Breast epithelium (tissue), 4 donors: ENCODE measurements at regions not wholly inside any gene's neighbourhood (a gene's known extent, or its start where the extent isn't known, plus 50 kb on each side); places are given as distances from the start of the nearest gene placed in this dataset.

Experiments
- DNase-seq, 2 donors: peaks; one replicate each; pipeline ENCODE4 v3.0.0-alpha.2; 2019; ENCODE audit warnings: low spot score in 2 of 2
- H3K27ac ChIP-seq, 2 donors: fragments of 200-600 bp; sonication (generic) in 1 of 2; one replicate each; pipeline ENCODE4 v1.5.1; 2016 to 2019; ENCODE audit warnings: mild to moderate bottlenecking in 1 of 2
- H3K27me3 ChIP-seq, 2 donors: fragments of 200-600 bp; sonication (generic) in 1 of 2; one replicate each; pipeline versions ENCODE4 v1.5.1 to v1.6.0; 2017 to 2019; ENCODE audit warnings: control low read depth in 1 of 2, mild to moderate bottlenecking in 1 of 2
- H3K36me3 ChIP-seq: fragments of 200-600 bp; one replicate; pipeline ENCODE4 v1.5.1; 2019
- H3K4me1 ChIP-seq, 2 donors: fragments of 200-600 bp; sonication (generic); one replicate each; pipeline ENCODE4 v1.5.1; 2016 to 2019; ENCODE audit warnings: control low read depth in 1 of 2
- H3K4me3 ChIP-seq, 3 donors: fragments of 200-600 bp; sonication (generic); 1 replicate in 2 of 3; 2 replicates in 1 of 3; pipeline ENCODE4 v1.5.1; 2016 to 2019; ENCODE audit warnings: mild to moderate bottlenecking in 3 of 3, moderate library complexity in 2 of 3
- H3K9me3 ChIP-seq, 2 donors: fragments of 200-600 bp; sonication (generic) in 1 of 2; one replicate each; pipeline ENCODE4 v1.5.1; 2016 to 2019; ENCODE audit warnings: control low read depth in 1 of 2
- POLR2A ChIP-seq: fragments of 450-650 bp; IDR thresholded peaks from one replicate; pipeline ENCODE4 v1.6.1; 2016; ENCODE audit warnings: antibody characterized with exemption, mild to moderate bottlenecking, moderate library complexity
- POLR2AphosphoS5 ChIP-seq, 3 donors: sonication (generic); formaldehyde crosslinking; IDR thresholded peaks; one replicate each; pipeline ENCODE4 v1.6.1; 2017; ENCODE audit warnings: antibody characterized with exemption in 3 of 3
- intact Hi-C: fragments of 100-400 bp; cut with DNase I; formaldehyde crosslinking; loops from one replicate; pipeline ENCODE4 v1.15.1; 2023; ENCODE audit warnings: low total_unique reads
- TF ChIP-seq, protein P1 (sequence below), 3 donors: fragments of 450-650 bp; IDR thresholded peaks; one replicate each; pipeline ENCODE4 v1.5.1; 2016 to 2017; ENCODE audit warnings: antibody characterized with exemption in 3 of 3, mild to moderate bottlenecking in 3 of 3, moderate library complexity in 3 of 3

DNA sequence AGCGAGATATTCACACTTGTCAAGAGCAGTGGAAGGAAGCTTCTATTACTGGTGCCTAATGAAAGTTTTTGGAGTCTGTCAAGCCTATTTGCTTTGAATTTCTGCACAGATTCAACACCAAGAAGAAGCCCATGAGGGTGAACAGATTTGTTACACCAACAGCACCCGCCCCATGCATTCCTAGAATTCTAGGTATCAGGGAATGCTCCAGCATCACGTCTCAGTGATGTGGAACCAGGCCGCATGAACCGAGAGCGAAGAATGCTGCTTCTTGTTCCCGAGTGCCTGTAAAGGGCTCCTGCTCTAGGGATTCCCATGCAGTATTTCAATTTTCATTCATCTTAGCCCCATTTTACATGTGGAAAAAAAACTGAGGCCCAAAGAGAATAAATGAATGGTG is 69.7 kb downstream of the KCNF1 start:
- TF ChIP-seq, protein P1, sequence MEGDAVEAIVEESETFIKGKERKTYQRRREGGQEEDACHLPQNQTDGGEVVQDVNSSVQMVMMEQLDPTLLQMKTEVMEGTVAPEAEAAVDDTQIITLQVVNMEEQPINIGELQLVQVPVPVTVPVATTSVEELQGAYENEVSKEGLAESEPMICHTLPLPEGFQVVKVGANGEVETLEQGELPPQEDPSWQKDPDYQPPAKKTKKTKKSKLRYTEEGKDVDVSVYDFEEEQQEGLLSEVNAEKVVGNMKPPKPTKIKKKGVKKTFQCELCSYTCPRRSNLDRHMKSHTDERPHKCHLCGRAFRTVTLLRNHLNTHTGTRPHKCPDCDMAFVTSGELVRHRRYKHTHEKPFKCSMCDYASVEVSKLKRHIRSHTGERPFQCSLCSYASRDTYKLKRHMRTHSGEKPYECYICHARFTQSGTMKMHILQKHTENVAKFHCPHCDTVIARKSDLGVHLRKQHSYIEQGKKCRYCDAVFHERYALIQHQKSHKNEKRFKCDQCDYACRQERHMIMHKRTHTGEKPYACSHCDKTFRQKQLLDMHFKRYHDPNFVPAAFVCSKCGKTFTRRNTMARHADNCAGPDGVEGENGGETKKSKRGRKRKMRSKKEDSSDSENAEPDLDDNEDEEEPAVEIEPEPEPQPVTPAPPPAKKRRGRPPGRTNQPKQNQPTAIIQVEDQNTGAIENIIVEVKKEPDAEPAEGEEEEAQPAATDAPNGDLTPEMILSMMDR (IDR thresholded peaks at IDR 0.05) = no peak
- TF ChIP-seq POLR2AphosphoS5 (IDR thresholded peaks at IDR 0.05) (no peak), POLR2A (no peak)
- intact Hi-C loops = no loop called here
- Histone ChIP-seq H3K4me1 (no peaks in the 10 kb centered on the region), H3K27me3 (no peaks in the 10 kb centered on the region), H3K9me3 (no peaks in the 10 kb centered on the region), H3K36me3 (no peaks in the 10 kb centered on the region), H3K4me3 (no peak overlapping the region), H3K27ac (no peak overlapping the region)
- DNase-seq = no peak

DNA sequence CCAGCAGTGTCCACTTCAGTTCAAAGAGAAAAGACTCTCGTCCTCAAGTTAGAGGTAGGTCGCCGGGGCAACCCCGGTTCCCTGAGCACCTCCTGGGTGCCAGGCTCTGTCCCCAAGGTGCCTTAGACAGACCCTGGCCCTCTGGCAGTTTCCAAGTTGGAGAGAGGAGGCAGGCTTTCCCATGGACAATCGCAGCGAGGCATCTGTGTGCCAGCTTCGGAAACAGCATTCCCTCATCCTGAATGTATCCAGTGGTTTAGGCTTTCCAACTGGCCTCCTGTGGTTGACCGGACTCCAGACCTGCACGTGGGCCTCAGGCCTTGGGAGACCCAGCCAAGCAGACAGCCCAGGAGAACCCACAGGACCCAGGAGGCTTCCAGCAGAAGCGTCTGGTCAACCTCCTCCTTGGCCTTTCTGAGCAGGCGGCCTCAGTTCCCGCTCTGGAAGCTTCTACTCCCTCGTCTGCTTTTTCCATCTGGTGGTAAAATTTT is 70.3 kb downstream of the KCNF1 start:
- Histone ChIP-seq H3K27ac (no peak overlapping the region), H3K4me1 (no peaks in the 10 kb centered on the region), H3K4me3 (no peak overlapping the region), H3K9me3 (no peaks in the 10 kb centered on the region), H3K36me3 (no peaks in the 10 kb centered on the region), H3K27me3 (no peaks in the 10 kb centered on the region)
- intact Hi-C loops = no loop called here
- DNase-seq = no peak
- TF ChIP-seq, protein P1 (IDR thresholded peaks at IDR 0.05) = no peak
- no peak for TF ChIP-seq POLR2AphosphoS5 (IDR thresholded peaks at IDR 0.05)
- TF ChIP-seq POLR2A = no peak

DNA sequence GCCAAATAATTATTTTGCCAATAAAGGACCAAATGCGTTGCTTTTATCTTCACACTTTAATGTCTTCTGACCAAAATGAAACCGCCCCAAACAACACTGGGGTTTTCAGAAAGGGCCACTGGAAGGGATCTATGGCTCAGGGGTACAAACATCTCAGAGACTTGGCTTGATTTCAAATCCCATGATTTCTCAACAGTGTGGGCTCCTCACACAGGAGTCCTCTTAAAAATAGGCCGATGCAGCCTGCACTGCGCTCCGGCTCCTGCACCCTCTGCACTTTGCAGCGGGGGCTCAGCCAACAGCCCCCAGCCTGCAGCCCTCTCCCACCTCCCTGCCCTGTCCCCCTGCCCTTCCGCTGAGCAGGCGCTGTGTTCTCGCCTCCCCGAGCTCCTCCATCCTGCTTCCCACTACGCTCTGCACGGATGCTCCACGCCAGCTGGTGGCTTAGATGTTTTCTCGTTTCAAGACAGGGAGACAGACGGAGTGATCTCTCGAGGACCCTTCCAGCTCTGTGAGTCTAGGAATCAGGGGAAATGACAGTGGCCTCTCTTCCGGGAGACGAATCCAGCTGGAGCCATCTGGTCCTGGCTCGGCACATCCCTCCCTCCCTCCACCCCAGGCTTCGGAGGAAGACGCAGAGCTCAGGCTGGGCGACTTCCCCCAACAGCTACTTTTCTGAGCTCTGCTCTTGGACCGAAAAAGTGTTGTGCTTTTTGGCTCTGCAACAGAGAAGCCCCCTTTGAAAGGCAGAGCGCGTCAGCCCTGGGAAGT is 71.4 kb downstream of the KCNF1 start:
- no peak for DNase-seq
- H3K9me3 ChIP-seq = no peaks in the 10 kb centered on the region
- TF ChIP-seq POLR2A (no peak), POLR2AphosphoS5 (IDR thresholded peaks at IDR 0.05) (no peak)
- no peak overlapping the region for H3K27ac ChIP-seq
- no peaks in the 10 kb centered on the region for H3K36me3 ChIP-seq
- H3K27me3 ChIP-seq = no peaks in the 10 kb centered on the region
- peak overlapping the region in 1 of 3 donors; percentile 2 for H3K4me3 ChIP-seq
- no peaks in the 10 kb centered on the region for H3K4me1 ChIP-seq
- intact Hi-C loops = loop anchor here (1.0 kb wide), 1 partner anchor 30 kb away; no protein-coding TSS in a partner anchor

DNA sequence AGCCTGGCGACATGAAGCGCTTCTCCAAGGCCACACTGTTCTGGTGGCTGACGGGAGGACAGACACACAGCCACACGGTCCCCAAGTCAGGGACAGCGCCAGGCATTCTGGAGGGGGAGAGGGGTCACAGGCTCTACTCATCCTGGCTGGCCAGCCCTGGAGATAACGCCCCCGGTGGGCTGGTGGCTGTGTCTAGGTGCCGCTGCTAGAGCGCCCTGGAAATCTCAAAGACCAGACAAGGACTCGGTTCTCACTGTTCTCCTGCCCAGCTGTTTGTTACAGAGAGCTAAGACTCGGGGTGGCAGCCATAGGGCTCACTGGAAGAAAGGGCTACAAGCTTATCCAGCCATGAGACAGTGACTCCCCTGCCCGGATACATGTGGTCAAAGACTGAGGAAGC is 72.0 kb downstream of the KCNF1 start:
- intact Hi-C loops = loop anchor here (1.0 kb wide), 1 partner anchor 30 kb away; no protein-coding TSS in a partner anchor
- peak overlapping the region in 1 of 3 donors; percentile 2 for H3K4me3 ChIP-seq

DNA sequence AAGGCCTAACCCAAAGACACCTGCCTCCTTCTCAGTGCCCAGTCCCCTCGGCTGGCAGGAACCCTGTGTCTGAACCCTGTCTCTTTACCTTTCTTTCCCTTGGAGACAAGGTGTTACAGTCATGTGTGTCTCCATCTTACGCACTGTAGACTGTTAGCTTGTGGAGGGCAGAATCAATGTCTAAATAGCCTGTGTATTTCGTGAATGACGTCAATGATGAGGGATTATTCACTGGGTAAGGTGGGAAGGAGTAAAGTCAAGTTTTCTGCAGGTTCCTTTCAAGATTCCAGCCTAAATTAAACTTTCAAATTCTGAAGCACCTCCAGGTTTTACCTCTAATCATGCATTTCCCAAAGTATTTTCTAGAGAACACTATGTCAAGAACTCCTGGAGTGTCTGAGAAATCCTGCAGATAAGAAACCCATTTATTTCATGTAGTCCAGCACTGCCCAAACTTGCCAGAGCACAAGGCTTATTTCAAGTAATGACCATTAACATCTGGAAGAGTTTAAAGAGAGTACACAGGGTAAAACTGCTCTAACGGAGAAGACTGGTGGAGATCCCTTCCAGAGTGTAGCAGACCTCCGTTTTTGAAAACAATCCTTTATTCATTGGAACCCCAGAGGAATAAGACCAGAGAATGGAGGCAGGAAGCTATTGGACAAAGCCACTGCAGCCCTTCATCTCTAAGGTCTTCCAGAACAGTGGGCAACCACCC is 72.8 kb downstream of the KCNF1 start:
- Histone ChIP-seq H3K4me1 (no peaks in the 10 kb centered on the region), H3K4me3 (no peak overlapping the region), H3K27me3 (no peaks in the 10 kb centered on the region), H3K27ac (no peak overlapping the region), H3K36me3 (no peaks in the 10 kb centered on the region), H3K9me3 (no peaks in the 10 kb centered on the region)
- DNase-seq = no peak
- intact Hi-C loops = no loop called here
- no peak for TF ChIP-seq POLR2AphosphoS5 (IDR thresholded peaks at IDR 0.05)
- TF ChIP-seq, protein P1 (IDR thresholded peaks at IDR 0.05) = no peak
- no peak for TF ChIP-seq POLR2A

More for the DNA sequence above, 72.0 kb downstream of the KCNF1 start:
- Histone ChIP-seq H3K36me3 (no peaks in the 10 kb centered on the region), H3K27ac (no peak overlapping the region), H3K9me3 (no peaks in the 10 kb centered on the region), H3K27me3 (no peaks in the 10 kb centered on the region), H3K4me1 (no peaks in the 10 kb centered on the region)
- TF ChIP-seq POLR2A = no peak
- TF ChIP-seq POLR2AphosphoS5 (IDR thresholded peaks at IDR 0.05) = no peak
- TF ChIP-seq, protein P1 (IDR thresholded peaks at IDR 0.05) = no peak
- no peak for DNase-seq
